ENCODE measurements at regions not wholly inside any gene's neighbourhood (a gene's known extent, or its start where the extent isn't known, plus 50 kb on each side); places are given as distances from the start of the nearest gene placed in this dataset.

DNA sequence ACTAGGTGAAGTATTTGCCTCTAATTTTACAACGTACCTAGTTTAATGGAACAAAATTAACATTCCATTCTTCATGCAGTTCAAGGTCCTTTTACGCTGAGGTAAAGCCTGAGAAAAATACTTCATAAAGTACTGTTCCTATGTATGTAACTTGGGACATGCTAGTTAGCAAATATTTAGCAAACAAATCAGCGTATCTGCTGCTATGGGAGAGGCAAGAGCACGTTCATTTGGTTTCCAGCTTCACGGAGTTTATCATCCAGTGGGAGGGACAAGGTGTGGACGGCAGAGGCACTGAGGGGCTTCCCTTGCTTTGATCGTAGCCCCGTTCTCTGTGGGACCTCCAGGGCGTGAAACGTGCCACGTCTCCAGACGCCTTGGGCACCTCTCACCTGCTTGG is 248.8 kb downstream of the IRS2 start:
- Histone ChIP-seq H3K27ac (no peak overlapping the region), H3K36me3 (no peaks in the 10 kb centered on the region), H3K27me3 (no peaks in the 10 kb centered on the region), H3K4me3 (no peak overlapping the region), H3K9me3 (no peaks in the 10 kb centered on the region), H3K4me1 (no peaks in the 10 kb centered on the region)
- no peak for ATAC-seq
- 68 to 72% methylated on average over 12 of the region's 12 CpGs for WGBS, 2 donors (ENCODE audit: low coverage in 1 of 2)
- TF ChIP-seq POLR2A (IDR thresholded peaks at IDR 0.05) (no peak), EP300 (IDR thresholded peaks at IDR 0.05) (no peak), POLR2AphosphoS5 (IDR thresholded peaks at IDR 0.05) (no peak)
- TF ChIP-seq, protein P1, sequence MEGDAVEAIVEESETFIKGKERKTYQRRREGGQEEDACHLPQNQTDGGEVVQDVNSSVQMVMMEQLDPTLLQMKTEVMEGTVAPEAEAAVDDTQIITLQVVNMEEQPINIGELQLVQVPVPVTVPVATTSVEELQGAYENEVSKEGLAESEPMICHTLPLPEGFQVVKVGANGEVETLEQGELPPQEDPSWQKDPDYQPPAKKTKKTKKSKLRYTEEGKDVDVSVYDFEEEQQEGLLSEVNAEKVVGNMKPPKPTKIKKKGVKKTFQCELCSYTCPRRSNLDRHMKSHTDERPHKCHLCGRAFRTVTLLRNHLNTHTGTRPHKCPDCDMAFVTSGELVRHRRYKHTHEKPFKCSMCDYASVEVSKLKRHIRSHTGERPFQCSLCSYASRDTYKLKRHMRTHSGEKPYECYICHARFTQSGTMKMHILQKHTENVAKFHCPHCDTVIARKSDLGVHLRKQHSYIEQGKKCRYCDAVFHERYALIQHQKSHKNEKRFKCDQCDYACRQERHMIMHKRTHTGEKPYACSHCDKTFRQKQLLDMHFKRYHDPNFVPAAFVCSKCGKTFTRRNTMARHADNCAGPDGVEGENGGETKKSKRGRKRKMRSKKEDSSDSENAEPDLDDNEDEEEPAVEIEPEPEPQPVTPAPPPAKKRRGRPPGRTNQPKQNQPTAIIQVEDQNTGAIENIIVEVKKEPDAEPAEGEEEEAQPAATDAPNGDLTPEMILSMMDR (IDR thresholded peaks at IDR 0.05): no peak

DNA sequence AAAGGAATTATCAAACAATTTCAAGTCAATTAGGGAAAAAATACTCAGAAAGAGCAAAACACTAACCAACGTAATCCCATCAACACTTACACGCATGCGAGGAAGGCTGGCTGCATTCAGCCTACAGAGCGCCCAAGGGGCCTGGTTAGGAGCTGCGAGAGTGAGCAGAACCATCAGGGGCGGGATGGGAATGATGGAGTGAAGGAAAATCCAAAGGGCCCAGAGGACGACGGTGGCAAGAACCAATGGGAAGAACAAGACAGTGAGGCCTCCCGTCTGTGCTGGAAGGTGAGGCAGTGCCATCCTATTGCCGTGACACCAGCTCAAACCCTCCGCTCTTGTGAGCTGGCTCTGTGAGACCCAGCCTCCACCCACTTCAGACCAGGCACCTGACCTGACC is 253.0 kb downstream of the IRS2 start:
- no peak for TF ChIP-seq POLR2AphosphoS5 (IDR thresholded peaks at IDR 0.05)
- no peak for TF ChIP-seq EP300 (IDR thresholded peaks at IDR 0.05)
- TF ChIP-seq, protein P1 (IDR thresholded peaks at IDR 0.05): no peak
- no peak for TF ChIP-seq POLR2A (IDR thresholded peaks at IDR 0.05)

DNA sequence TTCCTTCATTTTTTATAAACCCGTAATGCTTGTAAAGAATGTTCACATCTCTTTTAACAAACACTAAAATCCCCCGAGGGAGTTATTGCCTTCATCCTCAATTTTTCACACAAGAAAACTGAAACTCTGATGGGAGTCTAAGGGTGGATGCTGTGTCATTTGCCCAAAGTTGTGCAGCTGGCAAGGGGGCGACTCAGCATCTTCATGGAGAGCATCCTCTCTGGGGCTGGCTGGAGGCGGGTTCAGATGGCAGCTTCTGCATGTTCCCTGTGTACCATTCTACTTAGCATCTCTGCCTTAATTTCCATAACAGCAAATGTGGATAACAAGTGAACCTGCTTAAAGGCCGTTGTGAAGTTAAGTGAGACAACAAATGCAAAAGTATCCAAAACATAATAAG is 256.4 kb downstream of the IRS2 start:
- WGBS, 2 donors (ENCODE audit: low coverage in 1 of 2): 50 to 79% methylated on average over 1 to 3 of the region's 5 CpGs
- Histone ChIP-seq H3K4me3 (no peak overlapping the region), H3K27ac (no peak overlapping the region), H3K36me3 (no peaks in the 10 kb centered on the region), H3K9me3 (no peaks in the 10 kb centered on the region), H3K27me3 (no peaks in the 10 kb centered on the region), H3K4me1 (no peaks in the 10 kb centered on the region)
- ATAC-seq: no peak
- TF ChIP-seq POLR2AphosphoS5 (IDR thresholded peaks at IDR 0.05) (no peak), POLR2A (IDR thresholded peaks at IDR 0.05) (no peak)

More for the DNA sequence above, 253.0 kb downstream of the IRS2 start:
- ATAC-seq: no peak
- 89 to 93% methylated on average over 5 to 11 of the region's 11 CpGs for WGBS, 2 donors (ENCODE audit: low coverage in 1 of 2)
- no peaks in the 10 kb centered on the region for H3K27me3 ChIP-seq
- H3K36me3 ChIP-seq: no peaks in the 10 kb centered on the region
- no peak overlapping the region for H3K4me3 ChIP-seq
- no peak overlapping the region for H3K27ac ChIP-seq
- no peaks in the 10 kb centered on the region for H3K4me1 ChIP-seq
- H3K9me3 ChIP-seq: no peaks in the 10 kb centered on the region

DNA sequence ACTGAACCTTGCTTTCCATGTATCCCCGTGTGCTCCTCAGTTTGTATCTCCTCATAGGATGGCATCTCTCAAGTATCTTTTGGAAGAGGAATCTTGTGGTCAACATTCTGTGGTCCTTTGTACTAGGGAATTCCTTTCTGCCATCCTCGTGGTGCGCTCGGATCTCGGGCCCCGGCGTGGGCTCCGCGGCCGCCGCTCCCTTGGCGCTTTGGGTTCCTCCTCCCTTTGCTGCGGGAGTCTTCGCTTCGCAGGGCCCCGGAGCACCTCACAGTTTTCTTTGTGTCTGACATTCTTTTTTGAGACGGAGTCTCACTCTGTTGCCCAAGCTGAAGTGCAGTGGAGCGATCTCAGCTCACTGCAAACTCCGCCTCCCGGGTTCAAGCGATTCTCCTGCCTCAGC is 264.7 kb downstream of the IRS2 start:
- TF ChIP-seq, protein P1 (IDR thresholded peaks at IDR 0.05): no peak
- TF ChIP-seq POLR2A (IDR thresholded peaks at IDR 0.05) (no peak), POLR2AphosphoS5 (IDR thresholded peaks at IDR 0.05) (no peak), EP300 (IDR thresholded peaks at IDR 0.05) (no peak)
- Histone ChIP-seq H3K4me1 (no peaks in the 10 kb centered on the region), H3K27ac (no peak overlapping the region), H3K27me3 (no peaks in the 10 kb centered on the region), H3K36me3 (no peaks in the 10 kb centered on the region), H3K4me3 (no peak overlapping the region), H3K9me3 (no peaks in the 10 kb centered on the region)
- ATAC-seq: no peak
- WGBS, 2 donors (ENCODE audit: low coverage in 1 of 2): 76 to 93% methylated on average over 3 to 11 of the region's 21 CpGs

DNA sequence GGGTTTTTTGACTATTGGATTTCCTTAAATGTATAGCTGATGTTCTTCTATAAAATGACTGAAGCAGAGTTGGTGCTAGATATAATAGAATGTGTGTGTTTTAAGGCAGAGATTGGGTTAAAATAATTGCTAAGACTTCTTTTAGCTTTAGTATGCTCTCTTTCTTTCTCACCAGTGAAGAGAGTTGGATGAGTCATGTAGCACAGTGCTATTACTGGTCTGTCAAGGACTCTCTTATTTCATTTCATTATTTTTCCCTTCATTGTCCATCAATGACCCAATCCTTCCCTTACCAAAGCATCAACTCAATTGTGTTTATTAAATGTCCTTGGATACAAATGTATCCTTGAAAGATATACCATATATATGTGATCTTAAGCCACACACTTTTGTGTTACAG is 268.9 kb downstream of the IRS2 start:
- no peak for ATAC-seq
- Histone ChIP-seq H3K27me3 (no peaks in the 10 kb centered on the region), H3K9me3 (no peaks in the 10 kb centered on the region), H3K27ac (no peak overlapping the region), H3K4me1 (peaks cover 0 to 3% (median 0%) of the 10 kb centered on the region in 3 donors), H3K4me3 (no peak overlapping the region), H3K36me3 (no peaks in the 10 kb centered on the region)
- TF ChIP-seq POLR2AphosphoS5 (IDR thresholded peaks at IDR 0.05) (no peak), EP300 (IDR thresholded peaks at IDR 0.05) (no peak), POLR2A (IDR thresholded peaks at IDR 0.05) (no peak)
- TF ChIP-seq, protein P1 (IDR thresholded peaks at IDR 0.05): no peak

Data from gastroesophageal sphincter (tissue), 4 donors.